ENCODE measurements at regions not wholly inside any gene's neighbourhood (a gene's known extent, or its start where the extent isn't known, plus 50 kb on each side); places are given as distances from the start of the nearest gene placed in this dataset.

GRCh38 chr4:12761694-12762093 is 722.4 kb downstream of the RAB28 start:
- TF ChIP-seq CTCF (IDR thresholded peaks at IDR 0.05; ENCODE audit: poor library complexity, severe bottlenecking) = no peak
- no peak for TF ChIP-seq POLR2AphosphoS5 (IDR thresholded peaks at IDR 0.05)
- TF ChIP-seq TAF1 (IDR thresholded peaks at IDR 0.05; ENCODE audit: low read depth) = no peak
- no peak for TF ChIP-seq MXI1 (conservative IDR thresholded peaks at IDR 0.05; ENCODE audit: poor library complexity, severe bottlenecking)
